ENCODE measurements at regions not wholly inside any gene's neighbourhood (a gene's known extent, or its start where the extent isn't known, plus 50 kb on each side); places are given as distances from the start of the nearest gene placed in this dataset.

- ChIA-PET POLR2A (no interaction called here), CTCF (no interaction called here)
- no peaks in the 10 kb centered on the region for H3K27me3 Mint-ChIP-seq
- H3K36me3 Mint-ChIP-seq (ENCODE audit: low read depth) = no peaks in the 10 kb centered on the region
- intact Hi-C loops (cut with micrococcal nuclease) = no loop called here
- H3K4me1 Mint-ChIP-seq (ENCODE audit: low read depth) = no peaks in the 10 kb centered on the region
- no peak overlapping the region for H3K4me3 Mint-ChIP-seq
- ATAC-seq (no peak), DNase-seq (no peak)
- no peak for TF ChIP-seq CTCF (IDR thresholded peaks at IDR 0.05)
- no peak overlapping the region for H3K27ac Mint-ChIP-seq
- H3K9me3 Mint-ChIP-seq = peaks cover 4% of the 10 kb centered on the region
Measured at GRCh38 chr3:1506090-1506489, 413.3 kb downstream of the CNTN6 start.

GRCh38 chr3:1513662-1514061 is 420.8 kb downstream of the CNTN6 start:
- Mint-ChIP-seq H3K36me3 (ENCODE audit: low read depth) (no peaks in the 10 kb centered on the region), H3K9me3 (peaks cover 4% of the 10 kb centered on the region), H3K4me3 (no peak overlapping the region), H3K4me1 (ENCODE audit: low read depth) (no peaks in the 10 kb centered on the region), H3K27ac (no peak overlapping the region), H3K27me3 (no peaks in the 10 kb centered on the region)
- no peak for ATAC-seq
- ChIA-PET CTCF (no interaction called here), POLR2A (no interaction called here)
- no peak for TF ChIP-seq CTCF (IDR thresholded peaks at IDR 0.05)
- no peak for DNase-seq
- intact Hi-C loops (cut with micrococcal nuclease) = no loop called here

- H3K4me1 Mint-ChIP-seq (ENCODE audit: low read depth) = no peaks in the 10 kb centered on the region
- H3K27me3 Mint-ChIP-seq = no peaks in the 10 kb centered on the region
- no peak for ATAC-seq
- no peak overlapping the region for H3K4me3 Mint-ChIP-seq
- intact Hi-C loops (cut with micrococcal nuclease) = no loop called here
- H3K27ac Mint-ChIP-seq = no peak overlapping the region
- no peaks in the 10 kb centered on the region for H3K36me3 Mint-ChIP-seq (ENCODE audit: low read depth)
- DNase-seq = no peak
- POLR2A ChIA-PET = no interaction called here
- no peaks in the 10 kb centered on the region for H3K9me3 Mint-ChIP-seq
- CTCF ChIA-PET = no interaction called here
- TF ChIP-seq CTCF (IDR thresholded peaks at IDR 0.05) = no peak
Measured at GRCh38 chr3:1515882-1516281, 423.1 kb downstream of the CNTN6 start.

- no peak for ATAC-seq
- no peaks in the 10 kb centered on the region for H3K27me3 Mint-ChIP-seq
- no peak overlapping the region for H3K4me3 Mint-ChIP-seq
- H3K9me3 Mint-ChIP-seq = peaks cover 11% of the 10 kb centered on the region
- ChIA-PET CTCF (no interaction called here), POLR2A (no interaction called here)
- no peaks in the 10 kb centered on the region for H3K36me3 Mint-ChIP-seq (ENCODE audit: low read depth)
- no peak overlapping the region for H3K27ac Mint-ChIP-seq
- no peak for DNase-seq
- no peak for TF ChIP-seq CTCF (IDR thresholded peaks at IDR 0.05)
- intact Hi-C loops (cut with micrococcal nuclease) = no loop called here
- no peaks in the 10 kb centered on the region for H3K4me1 Mint-ChIP-seq (ENCODE audit: low read depth)
Measured at GRCh38 chr3:1527786-1528185, 435.0 kb downstream of the CNTN6 start.

- ATAC-seq = no peak
- no peaks in the 10 kb centered on the region for H3K36me3 Mint-ChIP-seq (ENCODE audit: low read depth)
- peaks cover 8% of the 10 kb centered on the region for H3K9me3 Mint-ChIP-seq
- H3K27ac Mint-ChIP-seq = no peak overlapping the region
- intact Hi-C loops (cut with micrococcal nuclease) = no loop called here
- TF ChIP-seq CTCF (IDR thresholded peaks at IDR 0.05) = no peak
- no peaks in the 10 kb centered on the region for H3K27me3 Mint-ChIP-seq
- ChIA-PET CTCF (no interaction called here), POLR2A (no interaction called here)
- H3K4me3 Mint-ChIP-seq = no peak overlapping the region
- DNase-seq = no peak
- no peaks in the 10 kb centered on the region for H3K4me1 Mint-ChIP-seq (ENCODE audit: low read depth)
Measured at GRCh38 chr3:1528621-1529020, 435.8 kb downstream of the CNTN6 start.

Measured in activated CD8-positive, alpha-beta T cell treated with anti-CD3 and anti-CD28 coated beads for 36 hours (primary cell).